ENCODE measurements at regions not wholly inside any gene's neighbourhood (a gene's known extent, or its start where the extent isn't known, plus 50 kb on each side); places are given as distances from the start of the nearest gene placed in this dataset.
"Not testable (repeated sequence)": the region's sequence is repeated elsewhere in the genome, so short reads cannot be mapped to it uniquely, and the experiment has no call there.

DNA sequence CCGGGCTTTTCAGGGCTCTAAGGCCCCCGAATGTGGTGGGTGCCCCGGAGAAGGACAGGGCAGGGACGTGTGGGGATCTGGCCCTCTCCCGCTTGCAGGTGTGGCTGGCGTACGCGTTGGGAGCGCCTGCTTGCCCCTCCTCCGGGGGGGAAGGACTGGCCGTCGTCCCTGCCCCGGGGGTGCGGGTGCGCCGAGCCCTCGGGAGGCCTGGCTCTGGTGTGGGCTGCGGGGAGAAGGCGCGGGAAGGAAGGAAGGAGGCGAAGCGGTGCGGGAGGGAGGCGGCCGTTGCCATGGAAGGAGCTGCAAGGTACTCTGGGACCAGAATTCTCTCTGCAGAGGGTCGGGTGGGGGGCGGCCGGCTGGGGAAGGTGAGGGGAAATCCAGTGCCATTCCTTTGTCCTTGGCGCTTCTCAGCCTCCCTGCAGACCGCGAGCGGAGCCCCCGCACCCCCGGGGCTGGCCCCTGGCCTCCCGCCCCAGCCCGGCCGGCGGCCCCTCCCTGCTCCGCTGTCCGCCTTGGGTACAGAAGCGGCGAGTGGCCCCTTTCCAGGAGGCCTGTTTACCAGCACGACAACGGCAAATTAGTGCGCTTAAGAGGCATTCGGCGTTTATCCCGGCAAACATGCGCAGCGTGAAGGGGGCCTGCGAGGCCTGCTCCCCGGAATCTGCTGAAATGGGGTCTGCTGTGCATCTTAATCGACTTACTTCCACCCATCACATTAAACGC, 67.1 kb upstream of the UNC5A start:
- H3K27me3 Mint-ChIP-seq (ENCODE audit: low read depth): peaks cover 71% of the 10 kb centered on the region
- no peak overlapping the region for H3K27ac Mint-ChIP-seq
- ChIA-PET CTCF (no interaction called here), POLR2A (no interaction called here)
- no peak overlapping the region for H3K4me3 Mint-ChIP-seq
- peaks cover 9% of the 10 kb centered on the region for H3K4me1 Mint-ChIP-seq (ENCODE audit: low read depth)
- no peaks in the 10 kb centered on the region for H3K9me3 Mint-ChIP-seq (ENCODE audit: insufficient read depth)
- DNase-seq (no peak), ATAC-seq (no peak)
- H3K36me3 Mint-ChIP-seq (ENCODE audit: low read depth): no peaks in the 10 kb centered on the region

DNA sequence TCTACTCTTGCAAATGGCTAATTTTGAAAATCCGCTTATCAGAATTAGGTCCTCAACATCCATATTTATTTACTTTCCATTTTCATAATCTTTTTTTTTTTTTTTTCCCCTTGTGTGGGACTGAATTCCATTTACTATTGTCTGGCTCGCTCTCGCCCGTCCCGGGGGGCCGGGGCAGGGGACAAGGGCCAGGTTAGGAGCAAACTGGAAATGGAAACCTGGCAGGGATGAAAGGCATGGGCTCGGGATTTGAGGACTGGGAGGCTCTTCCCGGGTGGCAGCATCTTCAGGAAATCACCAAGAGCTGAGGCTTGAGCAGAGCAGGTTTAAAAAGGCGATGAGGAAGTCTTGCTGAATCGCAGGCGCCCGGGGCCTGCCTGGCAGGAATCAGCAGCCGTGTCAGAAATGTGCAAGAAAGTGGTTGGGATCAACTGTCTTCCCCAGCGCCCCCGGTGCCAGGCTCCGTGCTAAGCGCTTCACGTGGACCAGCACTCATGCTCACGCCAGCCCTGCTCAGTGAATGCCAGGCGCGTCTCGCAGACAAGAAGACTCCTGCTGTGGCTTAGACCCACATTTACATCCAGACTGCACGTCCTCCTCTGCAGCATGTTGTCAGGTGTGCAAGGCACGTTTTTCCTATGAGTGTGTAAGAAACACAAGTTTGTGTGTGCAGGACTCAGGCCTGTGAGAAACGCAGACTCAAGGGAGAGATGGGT, 66.3 kb upstream of the UNC5A start:
- H3K9me3 Mint-ChIP-seq (ENCODE audit: insufficient read depth): no peaks in the 10 kb centered on the region
- ATAC-seq: no peak
- peaks cover 67% of the 10 kb centered on the region for H3K27me3 Mint-ChIP-seq (ENCODE audit: low read depth)
- H3K36me3 Mint-ChIP-seq (ENCODE audit: low read depth): no peaks in the 10 kb centered on the region
- ChIA-PET POLR2A (no interaction called here), CTCF (interaction anchor here (0.7 to 2.1 kb wide), 4 partner anchors 8 to 86 kb away, joined by 3 to 13 read pairs (median 4); no protein-coding TSS in a partner anchor)
- H3K4me3 Mint-ChIP-seq: no peak overlapping the region
- H3K27ac Mint-ChIP-seq: no peak overlapping the region
- DNase-seq: no peak
- peaks cover 9% of the 10 kb centered on the region for H3K4me1 Mint-ChIP-seq (ENCODE audit: low read depth)

DNA sequence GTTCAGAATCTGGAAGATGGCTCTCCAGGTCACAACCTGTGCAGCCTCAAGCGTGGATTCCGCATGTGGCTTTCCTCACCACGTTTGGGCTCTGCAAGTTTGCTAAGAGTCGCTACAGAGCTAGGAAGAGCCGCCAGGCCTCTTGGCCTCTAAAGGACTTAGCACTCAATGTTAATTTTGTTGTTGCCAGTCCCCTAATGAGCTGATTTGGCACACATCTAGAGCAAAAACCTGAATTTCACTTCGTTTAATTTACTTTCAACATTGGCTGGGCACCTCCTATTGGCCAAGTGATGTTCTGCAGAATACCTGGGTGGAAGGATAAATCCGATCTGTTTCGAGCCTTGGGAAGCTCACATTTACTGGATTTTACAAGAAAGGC, 65.8 kb upstream of the UNC5A start:
- H3K36me3 Mint-ChIP-seq (ENCODE audit: low read depth): no peaks in the 10 kb centered on the region

DNA sequence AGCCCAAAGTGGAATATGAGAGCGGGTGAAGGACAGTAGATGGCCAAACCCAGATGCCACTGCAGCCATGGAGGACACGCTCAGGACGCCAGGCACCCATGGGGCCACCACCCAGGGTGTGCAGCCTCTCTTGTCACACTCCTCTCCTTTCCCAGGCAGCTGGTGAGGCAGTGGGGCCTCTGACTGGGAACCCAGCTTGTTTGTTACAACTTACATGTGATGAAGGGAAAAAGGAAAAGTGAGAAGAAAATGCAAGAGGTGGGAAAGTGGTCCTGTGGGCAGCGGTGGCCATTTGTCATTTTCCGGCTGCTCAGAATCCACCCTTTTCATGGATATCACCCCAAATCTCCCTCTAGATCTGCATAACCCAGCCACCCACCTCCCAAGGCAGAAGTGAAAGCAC, 62.7 kb upstream of the UNC5A start:
- ChIA-PET CTCF (no interaction called here), POLR2A (no interaction called here)
- Mint-ChIP-seq H3K4me3 (no peak overlapping the region), H3K9me3 (ENCODE audit: insufficient read depth) (no peaks in the 10 kb centered on the region), H3K27me3 (ENCODE audit: low read depth) (peaks cover 47% of the 10 kb centered on the region), H3K4me1 (ENCODE audit: low read depth) (peaks cover 9% of the 10 kb centered on the region), H3K27ac (no peak overlapping the region), H3K36me3 (ENCODE audit: low read depth) (no peaks in the 10 kb centered on the region)
- no peak for ATAC-seq
- DNase-seq: no peak

More for the DNA sequence above, 65.8 kb upstream of the UNC5A start:
- ATAC-seq (no peak), DNase-seq (peak; percentile 19)
- Mint-ChIP-seq H3K4me1 (ENCODE audit: low read depth) (peaks cover 9% of the 10 kb centered on the region), H3K27ac (no peak overlapping the region), H3K9me3 (ENCODE audit: insufficient read depth) (no peaks in the 10 kb centered on the region), H3K4me3 (no peak overlapping the region), H3K27me3 (ENCODE audit: low read depth) (peaks cover 62% of the 10 kb centered on the region)
- CTCF ChIA-PET: interaction anchor here (0.7 to 2.1 kb wide), 4 partner anchors 9 to 86 kb away, joined by 3 to 13 read pairs (median 4); no protein-coding TSS in a partner anchor
- POLR2A ChIA-PET: no interaction called here

DNA sequence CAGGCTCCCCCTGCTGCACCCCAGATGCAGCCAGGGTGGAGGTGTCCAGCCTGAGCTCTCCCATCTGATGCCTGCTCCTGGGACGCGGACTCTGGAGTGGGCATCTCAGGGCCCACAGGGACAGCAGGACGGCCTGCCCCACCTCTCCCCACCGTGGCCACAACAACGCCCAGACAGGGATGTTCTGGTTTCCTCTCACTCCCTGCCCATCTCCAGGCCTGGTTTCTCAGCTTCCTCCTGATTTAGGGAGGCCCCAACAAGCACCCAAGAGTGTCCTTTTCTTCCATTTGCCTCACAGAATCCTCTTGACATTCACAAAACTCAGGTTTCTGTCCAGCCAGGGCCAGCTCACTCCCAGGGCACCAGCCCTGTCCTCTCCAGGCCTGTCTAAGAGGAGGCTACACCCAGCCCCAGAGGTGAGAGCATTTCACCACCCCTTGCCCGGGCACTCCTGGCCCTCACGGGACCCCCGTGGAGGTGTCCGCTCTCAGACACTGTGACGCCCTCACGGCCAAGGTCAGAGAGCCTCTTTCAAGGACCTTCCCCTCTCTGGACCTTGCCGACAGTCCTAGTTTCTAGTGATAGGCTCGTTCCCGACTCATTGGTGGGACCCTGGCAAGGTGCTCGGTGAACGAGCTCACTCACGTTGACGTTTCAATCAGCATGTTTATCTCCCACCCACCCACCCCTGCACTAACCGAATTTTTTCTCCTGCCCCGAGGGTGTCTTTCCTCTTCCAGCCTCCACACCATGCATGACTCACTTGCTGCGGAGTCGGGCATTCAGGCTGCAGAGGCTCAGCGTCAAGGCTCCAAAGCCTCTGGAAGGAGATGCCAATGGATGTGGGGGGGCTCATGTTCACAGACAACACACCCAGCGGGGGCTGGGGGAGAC, 62.0 kb upstream of the UNC5A start:
- H3K4me1 Mint-ChIP-seq (ENCODE audit: low read depth): peaks cover 9% of the 10 kb centered on the region
- DNase-seq (no peak), ATAC-seq (no peak)
- H3K4me3 Mint-ChIP-seq: no peak overlapping the region
- H3K27ac Mint-ChIP-seq: no peak overlapping the region
- H3K9me3 Mint-ChIP-seq (ENCODE audit: insufficient read depth): no peaks in the 10 kb centered on the region
- ChIA-PET CTCF (no interaction called here), POLR2A (no interaction called here)
- H3K27me3 Mint-ChIP-seq (ENCODE audit: low read depth): peaks cover 45% of the 10 kb centered on the region
- no peaks in the 10 kb centered on the region for H3K36me3 Mint-ChIP-seq (ENCODE audit: low read depth)

DNA sequence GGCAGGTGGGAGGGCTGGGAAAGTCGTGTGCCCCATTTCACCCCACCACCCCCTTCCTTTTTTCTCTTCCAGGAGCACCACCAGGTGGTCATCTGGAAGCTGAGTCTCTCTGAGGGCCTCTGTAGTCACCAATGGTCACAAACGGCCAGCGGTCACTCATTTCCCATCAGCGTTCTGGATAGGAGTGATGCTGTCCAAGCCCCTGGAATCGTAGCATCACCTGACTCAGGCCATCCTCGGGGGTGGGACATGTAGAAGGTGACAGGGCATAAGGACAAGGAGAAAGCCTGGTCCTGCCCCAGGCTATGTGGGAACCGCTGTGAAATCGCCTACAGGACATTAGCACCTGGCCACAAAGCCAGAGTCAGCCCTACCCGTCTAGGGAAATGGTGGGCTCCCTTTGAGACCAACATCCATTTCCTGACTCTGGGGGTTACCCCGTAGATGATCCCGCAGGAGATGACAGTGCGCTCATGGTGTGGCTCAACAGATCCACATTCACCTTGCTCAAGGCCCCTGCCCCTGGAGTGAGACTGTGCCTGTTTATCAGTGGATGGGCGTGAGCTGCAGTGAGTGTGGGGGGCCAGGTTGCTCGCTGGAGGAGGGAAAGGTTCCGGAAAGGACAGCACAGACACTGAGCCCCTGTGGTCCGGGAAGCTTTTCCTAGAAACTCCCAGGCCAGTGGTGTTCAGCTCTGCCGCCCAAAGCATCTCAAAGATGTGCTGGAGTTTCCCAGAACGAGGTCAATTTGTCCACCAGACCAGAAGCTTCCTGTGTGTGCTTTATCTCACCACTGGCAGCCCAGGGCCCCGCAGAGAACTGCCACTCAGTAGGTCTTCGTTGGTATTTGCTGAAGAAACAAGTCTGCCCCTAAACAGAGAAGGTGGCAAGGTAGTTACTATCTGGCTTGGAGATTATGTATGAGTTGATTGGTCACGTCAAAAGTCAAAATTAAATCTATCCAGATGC, 61.1 kb upstream of the UNC5A start:
- Mint-ChIP-seq H3K9me3 (ENCODE audit: insufficient read depth) (no peaks in the 10 kb centered on the region), H3K36me3 (ENCODE audit: low read depth) (no peaks in the 10 kb centered on the region), H3K27me3 (ENCODE audit: low read depth) (peaks cover 38% of the 10 kb centered on the region), H3K4me1 (ENCODE audit: low read depth) (peaks cover 9% of the 10 kb centered on the region), H3K27ac (no peak overlapping the region), H3K4me3 (no peak overlapping the region)
- ChIA-PET CTCF (no interaction called here), POLR2A (no interaction called here)
- DNase-seq: no peak
- no peak for ATAC-seq

DNA sequence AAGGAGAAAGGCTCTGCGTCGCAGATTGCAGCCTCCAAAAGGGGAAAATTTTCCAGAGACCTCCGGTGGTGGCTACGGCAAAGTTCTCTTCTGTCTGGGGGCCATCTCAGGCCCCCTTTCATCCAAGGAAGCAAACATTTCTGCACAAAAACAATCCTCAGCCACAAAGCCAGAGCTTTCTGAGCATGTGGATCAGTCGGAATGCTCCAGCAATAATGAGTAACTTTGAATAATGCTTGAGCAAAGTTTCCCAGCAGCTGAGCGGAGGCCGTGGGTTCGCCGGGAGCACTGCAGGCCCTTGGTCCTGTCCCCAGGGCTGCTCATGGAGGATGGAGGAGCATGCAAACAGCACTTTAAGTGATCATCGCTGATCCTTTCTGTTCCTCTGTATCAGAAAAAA, 60.2 kb upstream of the UNC5A start:
- POLR2A ChIA-PET: no interaction called here
- Mint-ChIP-seq H3K4me3 (no peak overlapping the region), H3K27me3 (ENCODE audit: low read depth) (peaks cover 29% of the 10 kb centered on the region), H3K36me3 (ENCODE audit: low read depth) (no peaks in the 10 kb centered on the region), H3K27ac (no peak overlapping the region), H3K4me1 (ENCODE audit: low read depth) (peaks cover 9% of the 10 kb centered on the region), H3K9me3 (ENCODE audit: insufficient read depth) (no peaks in the 10 kb centered on the region)
- DNase-seq: no peak
- CTCF ChIA-PET: no interaction called here
- no peak for ATAC-seq

DNA sequence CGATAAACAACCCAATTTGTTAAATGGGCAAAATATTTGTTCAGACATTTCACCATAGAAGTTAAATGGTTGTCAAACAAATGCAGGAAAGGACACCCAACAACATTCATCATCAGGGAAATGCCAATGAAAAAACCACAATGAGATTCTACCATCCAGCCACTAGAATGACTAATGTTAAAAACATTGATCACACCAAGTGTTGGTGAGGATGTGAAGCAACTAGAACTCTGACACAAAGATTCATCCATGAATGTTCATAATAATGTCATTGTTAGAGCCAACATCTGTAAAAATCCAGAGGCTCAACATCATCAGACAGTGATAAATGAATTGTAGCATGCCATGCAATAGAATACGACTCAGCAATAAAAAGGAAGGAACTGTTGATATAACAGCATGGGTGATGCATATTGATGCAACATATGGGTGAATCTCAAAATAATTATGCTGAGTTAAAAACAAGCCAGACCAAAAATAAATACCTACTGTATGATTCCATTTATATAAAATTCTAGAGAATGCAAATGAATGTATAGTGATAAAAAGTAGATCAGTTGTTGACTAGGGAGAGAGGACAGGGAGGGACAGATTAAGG, 55.9 kb upstream of the UNC5A start:
- ChIA-PET CTCF (no interaction called here), POLR2A (no interaction called here)
- Mint-ChIP-seq H3K27me3 (ENCODE audit: low read depth) (peaks cover 22% of the 10 kb centered on the region), H3K27ac (no peak overlapping the region), H3K9me3 (ENCODE audit: insufficient read depth) (no peaks in the 10 kb centered on the region), H3K4me3 (no peak overlapping the region), H3K36me3 (ENCODE audit: low read depth) (no peaks in the 10 kb centered on the region), H3K4me1 (ENCODE audit: low read depth) (no peaks in the 10 kb centered on the region)
- DNase-seq (no peak), ATAC-seq (no peak)

DNA sequence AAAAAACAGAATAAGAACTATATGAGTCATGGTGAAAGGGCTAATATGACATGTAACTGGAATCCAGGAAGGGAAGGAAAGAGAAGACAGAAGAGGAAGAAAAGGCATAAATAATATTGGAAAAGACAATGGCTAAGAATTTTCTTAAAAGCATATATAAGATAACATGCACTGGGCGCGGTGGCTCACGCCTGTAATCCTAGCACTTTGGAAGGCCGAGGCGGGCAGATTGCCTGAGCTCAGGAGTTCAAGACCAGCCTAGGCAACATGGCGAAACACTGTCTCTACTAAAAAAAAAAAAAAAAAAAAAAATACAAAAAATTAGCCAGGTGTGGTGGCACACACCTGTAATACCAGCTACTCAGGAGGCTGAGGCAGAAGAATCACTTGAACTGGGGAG, 54.8 kb upstream of the UNC5A start:
- POLR2A ChIA-PET; ATAC-seq; H3K4me3 Mint-ChIP-seq; H3K27ac Mint-ChIP-seq; H3K9me3 Mint-ChIP-seq (ENCODE audit: insufficient read depth); H3K4me1 Mint-ChIP-seq (ENCODE audit: low read depth); DNase-seq; H3K36me3 Mint-ChIP-seq (ENCODE audit: low read depth); CTCF ChIA-PET: not testable (repeated sequence)
- H3K27me3 Mint-ChIP-seq (ENCODE audit: low read depth): peaks cover 22% of the 10 kb centered on the region

DNA sequence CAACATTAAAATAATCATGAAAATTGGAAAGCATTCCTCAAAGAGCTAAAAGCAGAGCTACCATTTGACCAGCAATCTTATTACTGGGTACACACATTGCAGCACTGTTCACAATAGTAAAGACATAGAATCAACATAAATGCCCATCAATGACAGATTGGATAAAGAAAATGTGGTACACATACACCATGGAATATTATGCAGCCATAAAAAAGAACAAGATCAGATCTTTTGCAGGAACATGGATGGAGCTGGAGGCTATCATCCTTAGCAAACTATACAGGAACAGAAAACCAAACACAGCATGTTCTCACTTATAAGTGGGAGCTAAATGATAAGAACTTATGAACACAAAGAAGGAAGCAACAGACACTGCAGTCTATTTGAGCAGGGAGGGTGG, 52.8 kb upstream of the UNC5A start:
- H3K4me3 Mint-ChIP-seq; H3K36me3 Mint-ChIP-seq (ENCODE audit: low read depth); H3K27ac Mint-ChIP-seq; H3K9me3 Mint-ChIP-seq (ENCODE audit: insufficient read depth); POLR2A ChIA-PET; H3K4me1 Mint-ChIP-seq (ENCODE audit: low read depth); DNase-seq; ATAC-seq: not testable (repeated sequence)
- CTCF ChIA-PET: interaction anchor here (2.4 kb wide), 1 partner anchor 97 kb away, joined by 9 read pairs; no protein-coding TSS in a partner anchor
- peaks cover 15% of the 10 kb centered on the region for H3K27me3 Mint-ChIP-seq (ENCODE audit: low read depth)
